Endodermal cell (in vitro differentiated cells): ENCODE measurements at regions not wholly inside any gene's neighbourhood (a gene's known extent, or its start where the extent isn't known, plus 50 kb on each side); places are given as distances from the start of the nearest gene placed in this dataset.

Experiments
- DNase-seq: peaks from one replicate; pipeline ENCODE4 v3.0.0-alpha.2; 2017
- H3K27ac ChIP-seq: 2 replicates; pipeline ENCODE4 v1.5.1; 2013; ENCODE audit warnings: mild to moderate bottlenecking, low read depth, low read length, moderate library complexity
- H3K27me3 ChIP-seq: 2 replicates; pipeline ENCODE4 v1.6.1; 2013; ENCODE audit warnings: mild to moderate bottlenecking, low read length, moderate library complexity; ENCODE audit not compliant: insufficient read depth, control insufficient read depth, poor library complexity, severe bottlenecking
- H3K36me3 ChIP-seq: 2 replicates; pipeline ENCODE4 v1.7.0; 2013; ENCODE audit warnings: mild to moderate bottlenecking, low read length, moderate library complexity; ENCODE audit not compliant: control insufficient read depth, insufficient read depth
- H3K4me1 ChIP-seq: one replicate; pipeline ENCODE4 v1.7.0; 2013; ENCODE audit warnings: low read length; ENCODE audit not compliant: control insufficient read depth, insufficient read depth
- H3K4me3 ChIP-seq: 2 replicates; pipeline ENCODE4 v1.5.1; 2013; ENCODE audit warnings: mild to moderate bottlenecking, low read length, moderate library complexity
- H3K9ac ChIP-seq: 2 replicates; pipeline ENCODE4 v1.6.1; 2013; ENCODE audit warnings: mild to moderate bottlenecking, low read length, moderate library complexity; ENCODE audit not compliant: poor library complexity, severe bottlenecking; ENCODE audit errors: extremely low read depth
- H3K9me3 ChIP-seq: 2 replicates; pipeline ENCODE4 v1.6.1; 2013; ENCODE audit warnings: mild to moderate bottlenecking, low read length, moderate library complexity; ENCODE audit not compliant: control insufficient read depth
- H3K27ac Mint-ChIP-seq: 2 replicates; pipeline ENCODE4 v1.8.0; 2020; ENCODE audit warnings: mixed read lengths
- H3K27me3 Mint-ChIP-seq: 2 replicates; pipeline ENCODE4 v1.8.0; 2021; ENCODE audit warnings: mild to moderate bottlenecking, mixed read lengths; ENCODE audit not compliant: insufficient read depth
- H3K36me3 Mint-ChIP-seq: 2 replicates; pipeline ENCODE4 v1.8.0; 2020; ENCODE audit warnings: low read depth, mixed read lengths
- H3K4me1 Mint-ChIP-seq: 2 replicates; pipeline ENCODE4 v1.8.0; 2020; ENCODE audit warnings: mixed read lengths
- H3K4me3 Mint-ChIP-seq: 2 replicates; pipeline ENCODE4 v1.8.0; 2020; ENCODE audit warnings: mild to moderate bottlenecking, moderate library complexity, mixed read lengths
- H3K9me3 Mint-ChIP-seq: 2 replicates; pipeline ENCODE4 v1.8.0; 2020; ENCODE audit warnings: mild to moderate bottlenecking, mixed read lengths
- CTCF ChIP-seq: fragments of 200-600 bp; sonication (generic); conservative IDR thresholded peaks from 2 replicates; pipeline ENCODE4 v1.5.0; 2021; ENCODE audit warnings: antibody characterized with exemption, mild to moderate bottlenecking
- WGBS, 2 experiments: methylation state at CpG; one replicate each; pipeline versions ENCODE4 v1.1.5 to v1.1.7; 2013; ENCODE audit warnings: missing lambda C conversion rate in 2 of 2, mixed read lengths in 1 of 2; ENCODE audit not compliant: insufficient coverage in 1 of 2, insufficient read length in 1 of 2; 5-methylcytosine and 5-hydroxymethylcytosine counted together

DNA sequence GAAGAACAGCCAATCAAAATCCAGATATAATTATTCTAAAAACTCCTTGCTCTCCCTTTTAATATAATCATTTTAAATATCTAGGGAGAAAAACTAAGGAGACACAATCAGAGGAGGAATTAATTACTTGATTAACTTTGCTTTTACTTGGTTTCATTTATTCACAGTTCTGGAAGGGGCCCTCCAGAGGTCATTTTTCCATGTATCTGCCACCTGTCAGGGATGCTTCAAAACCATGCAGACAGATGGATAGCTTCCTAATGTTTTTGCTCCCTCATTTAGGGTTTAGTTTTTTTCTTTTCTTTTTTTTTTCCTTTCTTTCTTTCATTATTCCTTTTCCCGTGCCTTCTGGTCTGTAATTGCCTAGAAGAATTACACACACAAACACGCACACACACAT is 438.1 kb upstream of the ARPP21 start:
- Mint-ChIP-seq H3K27me3 (no peaks in the 10 kb centered on the region), H3K4me3 (no peak overlapping the region), H3K9me3 (no peaks in the 10 kb centered on the region), H3K4me1 (no peaks in the 10 kb centered on the region), H3K27ac (no peak overlapping the region), H3K36me3 (no peaks in the 10 kb centered on the region)
- WGBS, 2 experiments: 95 to 100% methylated on average over 2 of the region's 2 CpGs
- Histone ChIP-seq H3K9ac (no peak overlapping the region), H3K4me1 (no peaks in the 10 kb centered on the region), H3K36me3 (no peaks in the 10 kb centered on the region), H3K4me3 (no peak overlapping the region), H3K27ac (no peak overlapping the region), H3K27me3 (no peaks in the 10 kb centered on the region), H3K9me3 (no peaks in the 10 kb centered on the region)
- no peak for TF ChIP-seq CTCF
- no peak for DNase-seq

DNA sequence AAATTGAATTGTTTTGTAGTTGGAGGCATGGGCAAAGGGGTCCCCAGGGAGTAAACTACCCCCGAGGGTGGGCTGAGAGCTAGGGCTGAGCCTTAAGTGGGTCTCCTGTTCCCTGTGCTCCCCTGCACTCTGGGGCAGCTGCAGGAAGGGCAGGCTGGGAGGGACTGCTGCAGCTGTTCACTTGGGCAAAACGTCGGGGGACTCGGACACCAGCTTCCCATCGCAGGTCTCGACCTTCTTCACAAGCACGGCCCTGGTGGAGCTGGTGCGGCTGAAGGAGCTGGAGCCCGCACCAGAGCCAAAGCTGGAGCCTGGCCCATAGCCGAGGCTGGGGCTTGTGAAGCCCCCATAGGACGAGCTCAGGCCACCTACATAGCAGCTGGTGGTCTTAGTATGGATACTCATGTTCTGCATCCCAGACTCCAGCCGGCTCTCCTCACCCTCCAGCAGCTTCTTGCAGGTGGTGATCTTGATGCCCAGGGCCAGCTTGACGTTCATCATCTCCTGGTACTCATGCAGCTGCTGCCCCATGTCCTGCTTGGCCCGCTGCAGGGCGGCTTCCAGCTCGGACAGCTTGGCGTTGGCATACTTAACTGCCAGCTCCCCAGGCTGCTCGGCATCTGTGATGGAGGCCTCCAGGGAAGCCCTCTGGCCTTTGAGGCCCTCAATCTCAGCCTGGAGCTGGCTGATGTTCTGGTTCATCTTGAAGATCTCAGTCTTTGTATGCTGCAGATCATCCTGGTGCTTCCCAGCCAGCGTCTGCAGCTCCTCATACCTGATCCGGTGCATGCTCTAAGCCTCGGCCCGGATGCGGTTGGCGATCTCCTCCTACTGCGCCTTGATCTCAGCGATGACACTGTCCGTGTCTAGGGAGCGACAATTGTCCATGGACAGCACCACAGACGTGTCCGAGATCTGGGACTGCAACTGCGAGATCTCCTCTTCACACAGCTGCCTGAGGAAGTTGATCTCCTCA is 423.5 kb upstream of the ARPP21 start:
- Mint-ChIP-seq H3K27me3 (no peaks in the 10 kb centered on the region), H3K9me3 (peaks cover 23% of the 10 kb centered on the region), H3K4me1 (no peaks in the 10 kb centered on the region), H3K27ac (no peak overlapping the region), H3K36me3 (no peaks in the 10 kb centered on the region), H3K4me3 (no peak overlapping the region)
- TF ChIP-seq CTCF: no peak
- H3K27ac ChIP-seq: no peak overlapping the region
- no peaks in the 10 kb centered on the region for H3K36me3 ChIP-seq
- peaks cover 29% of the 10 kb centered on the region for H3K9me3 ChIP-seq
- H3K27me3 ChIP-seq: no peaks in the 10 kb centered on the region
- no peak for DNase-seq
- H3K4me3 ChIP-seq: no peak overlapping the region
- WGBS, 2 experiments: 91 to 92% methylated on average over 21 to 31 of the region's 31 CpGs
- H3K9ac ChIP-seq: no peak overlapping the region
- no peaks in the 10 kb centered on the region for H3K4me1 ChIP-seq

- no peaks in the 10 kb centered on the region for H3K36me3 ChIP-seq
- no peaks in the 10 kb centered on the region for H3K27me3 ChIP-seq
- Mint-ChIP-seq H3K4me3 (no peak overlapping the region), H3K4me1 (no peaks in the 10 kb centered on the region), H3K9me3 (peaks cover 23% of the 10 kb centered on the region), H3K27me3 (no peaks in the 10 kb centered on the region), H3K36me3 (no peaks in the 10 kb centered on the region), H3K27ac (no peak overlapping the region)
- H3K27ac ChIP-seq: no peak overlapping the region
- 96% methylated on average over 8 to 17 of the region's 18 CpGs for WGBS, 2 experiments
- H3K4me3 ChIP-seq: no peak overlapping the region
- peaks cover 29% of the 10 kb centered on the region for H3K9me3 ChIP-seq
- H3K9ac ChIP-seq: no peak overlapping the region
- no peaks in the 10 kb centered on the region for H3K4me1 ChIP-seq
- no peak for DNase-seq
- TF ChIP-seq CTCF: no peak
Measured at GRCh38 chr3:35216501-35217266, 422.6 kb upstream of the ARPP21 start.
